AG08396 (cell line): ENCODE measurements at regions not wholly inside any gene's neighbourhood (a gene's known extent, or its start where the extent isn't known, plus 50 kb on each side); places are given as distances from the start of the nearest gene placed in this dataset.
"Not testable (repeated sequence)": the region's sequence is repeated elsewhere in the genome, so short reads cannot be mapped to it uniquely, and the experiment has no call there.

Source experiments
- DNase-seq: peaks from one replicate; pipeline ENCODE4 v3.0.0; 2012; ENCODE audit warnings: low spot score, mixed read lengths

GRCh38 chr4:159410076-159410777 lies 307.3 kb downstream of the RAPGEF2 start:
- peak; percentile 16 for DNase-seq

- DNase-seq, result no peak
These were observed 308.0 kb downstream of the RAPGEF2 start for GRCh38 chr4:159410891-159411290.

- DNase-seq, result no peak
These were observed 310.5 kb downstream of the RAPGEF2 start for GRCh38 chr4:159413306-159413943.

- no peak for DNase-seq
These were observed 311.4 kb downstream of the RAPGEF2 start for GRCh38 chr4:159414305-159414704.

GRCh38 chr4:159416073-159416472 lies 313.2 kb downstream of the RAPGEF2 start:
- no peak for DNase-seq

DNA sequence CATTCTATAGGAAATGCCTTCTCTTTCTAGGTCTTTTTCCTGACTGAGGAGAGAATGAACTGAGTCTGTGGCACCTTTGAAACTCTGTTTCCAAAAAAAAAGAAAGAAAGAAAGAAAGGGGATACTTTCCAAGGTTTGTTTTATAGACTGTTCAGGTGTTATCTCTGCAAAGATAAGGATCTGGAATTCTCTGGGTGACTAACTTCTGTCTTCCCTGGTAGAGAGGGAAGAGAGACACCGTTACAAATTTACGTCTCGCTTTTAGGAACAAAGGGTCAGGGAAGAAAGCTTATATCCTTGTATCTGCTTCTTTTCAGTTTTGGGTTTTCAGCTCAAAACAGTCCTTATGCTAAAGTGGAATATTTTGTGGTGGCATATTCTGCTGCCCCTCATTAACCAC lies 314.1 kb downstream of the RAPGEF2 start:
- DNase-seq, result no peak

DNA sequence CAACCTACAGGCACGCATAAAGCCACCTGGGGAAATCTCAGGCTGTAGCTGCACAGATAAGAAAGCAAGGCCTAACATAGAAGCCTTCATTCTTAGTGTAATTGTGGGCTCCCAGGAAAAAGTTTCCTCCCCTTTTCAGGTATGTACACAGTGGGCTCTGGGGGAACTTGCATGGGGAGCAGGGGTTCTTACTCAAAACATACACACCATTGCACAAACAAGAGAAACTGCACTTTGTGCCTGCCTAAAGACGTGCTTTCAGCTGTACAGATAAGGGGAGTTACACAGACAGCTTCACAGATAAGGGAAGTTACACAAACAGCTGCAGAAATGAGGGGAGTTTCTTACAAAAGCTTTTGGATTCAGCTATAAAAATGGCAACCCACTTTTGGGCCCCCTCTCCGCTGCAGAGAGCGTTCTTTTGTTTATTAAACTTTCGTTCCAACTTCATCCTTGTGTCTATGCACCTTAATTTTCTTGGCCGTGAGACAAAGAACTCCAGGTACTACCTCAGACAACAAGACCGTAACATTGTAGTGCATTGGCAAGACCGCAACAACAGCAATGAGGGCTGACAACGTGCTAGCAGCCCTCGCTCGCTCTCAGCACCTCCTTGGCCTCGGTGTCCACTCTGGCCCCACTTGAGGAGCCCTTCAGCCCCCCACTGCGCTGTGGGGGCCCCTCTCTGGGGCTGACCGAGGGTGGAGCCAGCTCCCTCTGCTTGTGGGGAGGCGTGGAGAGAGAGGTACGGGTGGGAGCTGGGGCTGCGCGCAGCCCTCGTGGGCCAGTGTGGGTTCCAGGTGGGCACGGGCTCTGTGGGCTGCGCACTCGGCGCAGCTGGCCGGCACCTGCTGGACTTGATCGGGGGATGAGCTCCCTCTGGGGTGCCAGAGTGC lies 317.5 kb downstream of the RAPGEF2 start:
- DNase-seq, result no peak

GRCh38 chr4:159421058-159421419 lies 318.2 kb downstream of the RAPGEF2 start:
- not testable (repeated sequence) for DNase-seq

DNA sequence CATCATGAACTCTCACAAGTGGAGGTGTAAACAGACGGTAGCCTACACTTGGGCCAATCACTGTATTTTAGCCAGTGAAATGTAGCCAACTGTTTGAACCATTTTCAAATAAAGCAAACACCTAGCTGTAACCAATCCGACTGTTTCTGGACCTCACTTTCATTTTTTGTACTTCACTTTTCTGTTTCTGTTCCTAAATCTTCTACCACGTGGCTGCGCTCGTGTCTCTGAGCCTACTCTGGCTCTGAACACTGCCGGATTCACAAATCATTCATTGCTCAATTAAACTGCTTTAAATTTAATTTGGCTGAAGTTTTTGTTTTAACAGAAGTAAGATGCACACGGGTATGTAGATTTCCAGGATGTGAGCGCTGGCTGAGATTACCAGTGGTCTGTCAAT lies 319.1 kb downstream of the RAPGEF2 start:
- no peak for DNase-seq

GRCh38 chr4:159422626-159423025 lies 319.7 kb downstream of the RAPGEF2 start:
- no peak for DNase-seq

DNA sequence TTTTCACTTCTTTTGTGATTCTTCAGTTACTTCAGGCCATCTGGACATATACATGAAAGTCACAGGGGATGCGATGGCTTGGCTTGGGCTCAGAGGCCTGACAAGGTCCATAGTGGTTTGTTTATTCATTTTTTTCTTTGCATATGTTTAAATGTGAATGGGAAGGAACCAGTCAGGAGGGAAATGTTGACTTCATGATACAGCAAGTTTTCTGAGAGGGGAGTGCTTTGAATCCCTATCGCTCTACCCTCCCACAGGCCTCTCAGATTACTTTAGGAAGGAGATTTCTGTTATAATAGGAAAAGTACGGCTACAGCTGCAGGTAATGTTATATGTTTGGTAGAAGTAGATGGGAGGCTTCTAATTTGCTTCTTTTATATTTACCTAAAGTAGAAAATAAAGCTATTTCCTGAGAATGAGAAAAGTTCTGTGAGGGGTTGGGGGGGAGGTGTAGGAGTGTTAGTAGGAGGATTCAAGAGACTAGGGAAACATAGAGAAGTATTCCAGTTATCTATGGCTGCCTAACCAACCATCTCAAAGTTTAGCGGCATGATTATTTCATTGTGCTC lies 322.9 kb downstream of the RAPGEF2 start:
- DNase-seq, result no peak

- DNase-seq, result no peak
These were observed 325.4 kb downstream of the RAPGEF2 start for GRCh38 chr4:159428293-159428692.

- DNase-seq, result no peak
These were observed 326.3 kb downstream of the RAPGEF2 start for GRCh38 chr4:159428975-159429692.

DNA sequence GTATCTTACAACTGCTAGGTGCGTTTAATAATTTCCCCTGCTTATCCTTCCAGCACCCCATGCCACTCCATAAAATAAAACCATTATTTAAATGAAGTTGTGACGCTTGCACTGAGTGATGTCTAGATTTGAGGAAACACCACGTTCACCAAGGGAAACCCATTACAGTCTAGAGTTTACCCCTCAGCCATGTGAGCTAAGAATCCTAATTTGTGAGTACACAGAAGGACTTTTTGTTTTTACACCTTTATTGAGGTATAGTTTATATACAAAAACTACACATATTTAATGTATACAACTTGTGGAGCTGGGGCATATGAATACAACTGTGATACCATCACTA lies 326.8 kb downstream of the RAPGEF2 start:
- DNase-seq, result no peak

- no peak for DNase-seq
These were observed 328.0 kb downstream of the RAPGEF2 start for GRCh38 chr4:159430896-159431295.

GRCh38 chr4:159432436-159432835 lies 329.6 kb downstream of the RAPGEF2 start:
- no peak for DNase-seq

DNA sequence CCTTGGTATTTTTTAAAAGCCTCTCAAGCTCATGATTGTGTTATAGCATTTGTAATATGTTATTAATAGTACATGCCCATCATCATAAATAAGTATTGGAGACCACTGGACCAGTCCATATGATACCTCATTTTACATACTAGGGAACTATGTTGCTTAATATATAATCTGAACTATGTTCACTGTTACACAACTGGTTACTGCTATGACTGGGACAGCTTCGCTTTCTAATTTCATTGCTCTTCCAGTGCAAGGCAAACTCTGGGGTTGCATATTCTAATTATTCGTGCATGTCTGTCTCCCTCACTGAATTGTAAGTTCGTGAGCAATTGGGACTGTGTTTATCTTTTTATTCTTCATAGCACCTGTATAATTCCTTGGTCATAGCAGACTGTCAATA lies 330.5 kb downstream of the RAPGEF2 start:
- DNase-seq, result no peak

DNA sequence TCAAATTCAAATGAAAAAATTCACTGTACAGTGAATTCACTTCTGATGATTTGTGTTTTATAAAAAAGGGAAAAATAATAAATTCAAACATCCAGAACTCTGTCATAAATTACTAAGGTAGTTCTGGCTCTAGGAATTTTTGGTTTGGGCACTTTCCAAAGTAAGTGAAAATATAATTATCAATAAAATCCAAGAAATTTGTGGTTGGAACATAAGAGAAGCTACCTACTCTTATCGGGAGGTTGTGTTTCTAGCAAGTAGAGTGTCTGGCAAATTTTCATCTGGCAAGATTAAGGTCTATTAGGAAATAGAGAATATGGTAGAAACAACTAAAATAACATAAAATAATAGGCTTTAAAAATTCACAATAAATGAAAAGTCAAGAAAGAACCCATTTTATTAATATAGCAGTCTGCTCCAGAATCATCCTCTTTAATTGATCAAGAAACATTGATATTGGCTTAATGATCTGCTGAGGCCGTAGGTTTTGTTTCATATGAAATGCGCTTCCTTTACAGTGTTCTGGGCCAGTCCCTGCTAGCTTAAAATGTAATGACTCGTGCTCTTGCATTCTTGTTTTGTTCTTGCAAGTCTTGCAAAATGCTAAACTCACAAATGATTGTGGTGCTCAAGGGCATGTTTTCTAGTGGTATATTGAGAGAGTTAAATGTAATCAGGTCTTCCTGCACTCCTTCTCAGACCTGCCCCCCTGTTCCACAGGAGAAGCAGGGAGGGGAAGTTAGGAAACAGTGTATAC lies 331.4 kb downstream of the RAPGEF2 start:
- peak; percentile 38 for DNase-seq

GRCh38 chr4:159434871-159435241 lies 332.0 kb downstream of the RAPGEF2 start:
- no peak for DNase-seq

DNA sequence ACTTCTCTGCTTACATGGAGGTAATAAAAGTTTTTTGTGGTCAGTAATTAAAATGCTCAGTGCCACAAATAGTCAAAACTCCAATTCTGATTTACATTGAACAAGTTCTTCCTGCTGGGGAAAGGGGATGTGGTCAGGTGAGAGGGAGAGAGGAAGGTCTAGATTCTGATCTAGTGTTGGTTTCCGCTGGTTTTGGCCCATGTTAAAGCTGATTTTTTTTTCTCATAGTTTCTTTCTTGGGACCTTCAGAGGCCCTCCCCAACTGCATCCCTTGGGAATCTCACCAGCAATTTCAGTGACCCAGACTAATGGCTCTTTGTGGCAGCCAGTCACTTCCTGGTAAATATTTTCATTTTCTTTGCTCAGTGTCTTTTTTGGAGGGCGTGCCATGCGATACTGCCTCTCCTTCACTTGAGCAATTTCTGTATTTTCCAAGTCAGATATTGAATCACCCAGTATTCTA lies 332.7 kb downstream of the RAPGEF2 start:
- no peak for DNase-seq

DNA sequence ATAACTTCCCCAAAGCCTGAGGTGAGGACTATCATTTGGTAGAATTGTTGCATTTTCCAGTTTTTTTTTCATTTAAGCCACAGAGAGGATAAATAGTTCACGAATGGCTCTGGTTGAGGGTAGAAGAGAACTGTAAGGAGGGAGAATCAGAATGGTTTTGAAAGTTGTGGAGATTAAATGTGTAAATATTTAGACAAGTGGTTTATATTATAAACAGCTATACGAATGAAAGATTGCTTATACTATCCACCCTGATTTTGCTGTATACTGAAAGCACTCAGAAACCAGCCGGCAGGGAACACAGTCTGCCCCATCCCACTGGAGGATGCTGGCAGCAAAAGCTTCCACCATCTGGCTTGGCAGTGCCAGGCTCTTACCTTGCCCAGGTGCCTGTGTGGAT lies 341.1 kb downstream of the RAPGEF2 start:
- DNase-seq, result no peak
